ENCODE measurements at regions not wholly inside any gene's neighbourhood (a gene's known extent, or its start where the extent isn't known, plus 50 kb on each side); places are given as distances from the start of the nearest gene placed in this dataset.

- 87 to 93% methylated on average over 3 to 4 of the region's 4 CpGs for WGBS, 2 experiments (ENCODE audit: insufficient coverage in 1 of 2, insufficient read length in 1 of 2)
- no peak overlapping the region for H3K27ac Mint-ChIP-seq
- Histone ChIP-seq H3K9ac (ENCODE audit: extremely low read depth, low read length, poor library complexity, severe bottlenecking) (no peak overlapping the region), H3K27me3 (ENCODE audit: control insufficient read depth, insufficient read depth, low read length, poor library complexity, severe bottlenecking) (no peaks in the 10 kb centered on the region), H3K36me3 (ENCODE audit: control insufficient read depth, insufficient read depth, low read length) (no peaks in the 10 kb centered on the region), H3K27ac (ENCODE audit: low read depth, low read length) (no peak overlapping the region), H3K9me3 (ENCODE audit: control insufficient read depth, low read length) (no peaks in the 10 kb centered on the region), H3K4me3 (ENCODE audit: low read length) (no peak overlapping the region), H3K4me1 (ENCODE audit: control insufficient read depth, insufficient read depth, low read length) (no peaks in the 10 kb centered on the region)
- no peak for TF ChIP-seq CTCF (conservative IDR thresholded peaks at IDR 0.05)
- no peak overlapping the region for H3K4me3 Mint-ChIP-seq
- DNase-seq = no peak
- no peaks in the 10 kb centered on the region for H3K36me3 Mint-ChIP-seq (ENCODE audit: low read depth)
- H3K4me1 Mint-ChIP-seq = peaks cover 2% of the 10 kb centered on the region
- H3K27me3 Mint-ChIP-seq (ENCODE audit: insufficient read depth) = no peaks in the 10 kb centered on the region
- no peaks in the 10 kb centered on the region for H3K9me3 Mint-ChIP-seq
Measured at GRCh38 chr18:66833646-66834045, 229.8 kb upstream of the CDH19 start.

GRCh38 chr18:66826211-66826610 is 222.3 kb upstream of the CDH19 start:
- no peaks in the 10 kb centered on the region for H3K9me3 Mint-ChIP-seq
- Histone ChIP-seq H3K4me3 (ENCODE audit: low read length) (no peak overlapping the region), H3K9ac (ENCODE audit: extremely low read depth, low read length, poor library complexity, severe bottlenecking) (no peak overlapping the region), H3K27me3 (ENCODE audit: control insufficient read depth, insufficient read depth, low read length, poor library complexity, severe bottlenecking) (no peaks in the 10 kb centered on the region), H3K4me1 (ENCODE audit: control insufficient read depth, insufficient read depth, low read length) (no peaks in the 10 kb centered on the region), H3K9me3 (ENCODE audit: control insufficient read depth, low read length) (no peaks in the 10 kb centered on the region), H3K27ac (ENCODE audit: low read depth, low read length) (no peak overlapping the region), H3K36me3 (ENCODE audit: control insufficient read depth, insufficient read depth, low read length) (no peaks in the 10 kb centered on the region)
- no peak overlapping the region for H3K27ac Mint-ChIP-seq
- H3K36me3 Mint-ChIP-seq (ENCODE audit: low read depth) = no peaks in the 10 kb centered on the region
- WGBS, 2 experiments (ENCODE audit: insufficient coverage in 1 of 2, insufficient read length in 1 of 2) = 95% methylated on average over 1 of the region's 1 CpG; no CpG with 5 or more reads in 1 of the 2 experiments
- DNase-seq = no peak
- no peak overlapping the region for H3K4me3 Mint-ChIP-seq
- no peaks in the 10 kb centered on the region for H3K27me3 Mint-ChIP-seq (ENCODE audit: insufficient read depth)
- H3K4me1 Mint-ChIP-seq = peaks cover 2% of the 10 kb centered on the region
- no peak for TF ChIP-seq CTCF (conservative IDR thresholded peaks at IDR 0.05)

GRCh38 chr18:66825347-66825746 is 221.5 kb upstream of the CDH19 start:
- WGBS, 2 experiments (ENCODE audit: insufficient coverage in 1 of 2, insufficient read length in 1 of 2) = 89% methylated on average over 3 of the region's 3 CpGs; no CpG with 5 or more reads in 1 of the 2 experiments

More at GRCh38 chr18:66825347-66825746, 221.5 kb upstream of the CDH19 start:
- no peak overlapping the region for H3K27ac ChIP-seq (ENCODE audit: low read depth, low read length)
- no peaks in the 10 kb centered on the region for H3K36me3 ChIP-seq (ENCODE audit: control insufficient read depth, insufficient read depth, low read length)
- H3K4me3 ChIP-seq (ENCODE audit: low read length) = no peak overlapping the region
- no peak overlapping the region for H3K9ac ChIP-seq (ENCODE audit: extremely low read depth, low read length, poor library complexity, severe bottlenecking)
- DNase-seq = no peak
- no peaks in the 10 kb centered on the region for H3K4me1 Mint-ChIP-seq
- no peaks in the 10 kb centered on the region for H3K27me3 ChIP-seq (ENCODE audit: control insufficient read depth, insufficient read depth, low read length, poor library complexity, severe bottlenecking)
- no peaks in the 10 kb centered on the region for H3K9me3 ChIP-seq (ENCODE audit: control insufficient read depth, low read length)
- no peak overlapping the region for H3K4me3 Mint-ChIP-seq
- H3K27ac Mint-ChIP-seq = no peak overlapping the region
- no peaks in the 10 kb centered on the region for H3K9me3 Mint-ChIP-seq
- H3K36me3 Mint-ChIP-seq (ENCODE audit: low read depth) = no peaks in the 10 kb centered on the region
- H3K27me3 Mint-ChIP-seq (ENCODE audit: insufficient read depth) = no peaks in the 10 kb centered on the region
- no peaks in the 10 kb centered on the region for H3K4me1 ChIP-seq (ENCODE audit: control insufficient read depth, insufficient read depth, low read length)
- no peak for TF ChIP-seq CTCF (conservative IDR thresholded peaks at IDR 0.05)

Measured in endodermal cell (in vitro differentiated cells).